HEK293T (cell line): ENCODE measurements at regions not wholly inside any gene's neighbourhood (a gene's known extent, or its start where the extent isn't known, plus 50 kb on each side); places are given as distances from the start of the nearest gene placed in this dataset.
"Not testable (repeated sequence)": the region's sequence is repeated elsewhere in the genome, so short reads cannot be mapped to it uniquely, and the experiment has no call there.

Experiments used
- CTCF ChIA-PET: fragments of 350-600 bp; formaldehyde crosslinking; extraction: SDS; loops from one replicate; lab custom pipeline; 2021; ENCODE audit warnings: antibody characterized with exemption, inconsistent platforms; lab: Yijun Ruan, JAX
- POLR2A ChIA-PET: fragments of 350-600 bp; formaldehyde crosslinking; extraction: SDS; loops from one replicate; lab custom pipeline; 2020; ENCODE audit warnings: antibody characterized with exemption, inconsistent platforms; lab: Yijun Ruan, JAX
- DNase-seq: peaks from one replicate; pipeline ENCODE4 v3.0.0; 2012; ENCODE audit warnings: mixed read lengths; ENCODE audit errors: extremely low spot score
- ARNT ChIP-seq: fragments of 450-650 bp; IDR thresholded peaks from 2 replicates; pipeline ENCODE4 v1.6.1; 2017; ENCODE audit warnings: mild to moderate bottlenecking
- BHLHE40 ChIP-seq: fragments of 450-650 bp; IDR thresholded peaks from 2 replicates; pipeline ENCODE4 v1.6.1; 2016; ENCODE audit warnings: mild to moderate bottlenecking, moderate library complexity, borderline replicate concordance
- CTBP1 ChIP-seq: fragments of 450-650 bp; IDR thresholded peaks from 2 replicates; pipeline ENCODE4 v1.6.1; 2016; ENCODE audit warnings: borderline replicate concordance
- ELF4 ChIP-seq: fragments of 450-650 bp; IDR thresholded peaks from 2 replicates; pipeline ENCODE4 v1.6.1; 2017; ENCODE audit warnings: antibody characterized with exemption
- FOXA1 ChIP-seq: fragments of 450-650 bp; IDR thresholded peaks from 2 replicates; pipeline ENCODE4 v1.6.1; 2016; ENCODE audit warnings: mild to moderate bottlenecking
- FOXK2 ChIP-seq: fragments of 450-650 bp; IDR thresholded peaks from 2 replicates; pipeline ENCODE4 v1.6.1; 2016; ENCODE audit warnings: mild to moderate bottlenecking
- FOXM1 ChIP-seq: fragments of 450-650 bp; IDR thresholded peaks from 2 replicates; pipeline ENCODE4 v1.6.1; 2017; ENCODE audit warnings: mild to moderate bottlenecking, borderline replicate concordance
- HDGF ChIP-seq: fragments of 450-650 bp; IDR thresholded peaks from 2 replicates; pipeline ENCODE4 v1.6.1; 2017; ENCODE audit warnings: antibody characterized with exemption, borderline replicate concordance
- L3MBTL2 ChIP-seq: fragments of 450-650 bp; conservative IDR thresholded peaks from 2 replicates; pipeline ENCODE4 v1.6.1; 2016; ENCODE audit warnings: mild to moderate bottlenecking
- LEF1 ChIP-seq: fragments of 450-650 bp; IDR thresholded peaks from 2 replicates; pipeline ENCODE4 v1.6.1; 2017; ENCODE audit warnings: mild to moderate bottlenecking, borderline replicate concordance
- NFRKB ChIP-seq: fragments of 450-650 bp; IDR thresholded peaks from 2 replicates; pipeline ENCODE4 v1.6.1; 2016; ENCODE audit warnings: mild to moderate bottlenecking, moderate library complexity
- SP1 ChIP-seq: fragments of 450-650 bp; IDR thresholded peaks from 2 replicates; pipeline ENCODE4 v1.6.1; 2017
- SUZ12 ChIP-seq: fragments of 450-650 bp; IDR thresholded peaks from 2 replicates; pipeline ENCODE4 v1.6.1; 2016; ENCODE audit warnings: mild to moderate bottlenecking
- TARDBP ChIP-seq: fragments of 450-650 bp; IDR thresholded peaks from 2 replicates; pipeline ENCODE4 v1.6.1; 2016
- ZNF384 ChIP-seq: fragments of 450-650 bp; IDR thresholded peaks from 2 replicates; pipeline ENCODE4 v1.6.1; 2016
- TF ChIP-seq, protein P1 (sequence below): fragments of 450-650 bp; IDR thresholded peaks from 2 replicates; pipeline ENCODE4 v1.6.1; 2016

DNA sequence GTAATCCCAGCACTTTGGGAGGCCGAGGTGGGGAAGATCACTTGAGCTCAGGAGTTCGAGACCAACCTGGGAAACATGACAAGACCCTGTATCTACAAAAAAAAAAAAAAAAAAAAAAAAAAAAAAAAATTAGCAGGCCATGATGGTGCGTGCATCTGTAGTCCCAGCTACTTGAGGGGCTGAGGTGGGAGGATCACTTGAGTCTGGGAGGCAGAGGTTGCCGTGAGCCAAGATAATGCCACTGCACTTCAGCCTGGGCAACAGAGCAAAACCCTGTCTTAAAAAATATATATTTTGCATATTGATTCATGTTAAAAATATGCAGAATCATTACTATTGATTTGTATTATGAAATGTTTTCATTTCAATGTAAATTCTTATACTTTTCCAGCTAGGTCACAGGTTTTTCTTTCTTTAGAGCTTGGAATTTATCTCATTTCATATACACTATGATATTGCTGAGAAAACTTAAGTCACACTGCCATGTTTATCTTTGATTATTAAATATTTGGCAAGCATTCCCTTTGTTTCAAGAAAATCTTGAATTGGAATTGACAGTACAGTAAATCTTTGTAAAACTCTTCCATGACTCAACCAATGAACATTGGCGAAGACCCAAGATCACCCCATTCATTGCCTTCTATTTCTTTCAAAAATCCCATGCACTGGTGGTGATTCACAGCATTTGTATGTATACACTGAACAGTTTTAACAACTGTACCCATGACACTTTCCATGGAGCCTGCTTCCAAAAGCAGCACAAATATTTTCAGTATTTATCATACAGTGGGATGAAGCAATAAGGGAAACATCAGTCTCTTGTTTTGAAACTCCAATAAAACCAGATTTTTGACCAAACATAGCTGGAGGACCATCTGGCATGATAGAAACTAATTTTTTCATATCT, 83.5 kb upstream of the TNRC6A start:
- POLR2A ChIA-PET, result interaction anchor here (1.0 kb wide), 1 partner anchor 36 kb away, joined by 3 read pairs; no protein-coding TSS in a partner anchor
- CTCF ChIA-PET, result no interaction called here
- DNase-seq, result no peak
- TF ChIP-seq HDGF (no peak), FOXM1 (no peak), ARNT (no peak), BHLHE40 (no peak), SP1 (no peak), SUZ12 (no peak), L3MBTL2 (no peak), CTBP1 (no peak), LEF1 (no peak)
- TF ChIP-seq, protein P1, sequence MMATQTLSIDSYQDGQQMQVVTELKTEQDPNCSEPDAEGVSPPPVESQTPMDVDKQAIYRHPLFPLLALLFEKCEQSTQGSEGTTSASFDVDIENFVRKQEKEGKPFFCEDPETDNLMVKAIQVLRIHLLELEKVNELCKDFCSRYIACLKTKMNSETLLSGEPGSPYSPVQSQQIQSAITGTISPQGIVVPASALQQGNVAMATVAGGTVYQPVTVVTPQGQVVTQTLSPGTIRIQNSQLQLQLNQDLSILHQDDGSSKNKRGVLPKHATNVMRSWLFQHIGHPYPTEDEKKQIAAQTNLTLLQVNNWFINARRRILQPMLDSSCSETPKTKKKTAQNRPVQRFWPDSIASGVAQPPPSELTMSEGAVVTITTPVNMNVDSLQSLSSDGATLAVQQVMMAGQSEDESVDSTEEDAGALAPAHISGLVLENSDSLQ, result no peak

DNA sequence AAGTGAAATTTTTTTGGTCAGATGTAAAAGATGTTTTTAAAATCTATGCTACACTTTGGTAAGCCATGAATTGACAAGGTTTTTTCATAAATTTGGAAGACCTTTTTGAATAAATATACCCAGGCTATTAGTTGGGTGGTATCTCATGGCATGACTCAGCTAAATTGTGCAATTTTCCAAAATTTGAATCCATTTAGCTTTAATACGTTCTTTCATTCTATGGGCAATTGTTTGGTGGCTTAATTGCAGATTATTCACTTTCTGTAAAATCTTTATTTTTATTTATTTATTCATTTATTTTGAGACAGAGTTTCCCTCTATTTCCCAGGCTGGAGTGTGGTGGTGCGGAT, 82.8 kb upstream of the TNRC6A start:
- ChIA-PET CTCF (no interaction called here), POLR2A (interaction anchor here (1.0 kb wide), 1 partner anchor 37 kb away, joined by 3 read pairs; no protein-coding TSS in a partner anchor)
- TF ChIP-seq ELF4 (no peak), HDGF (no peak)
- DNase-seq, result no peak

DNA sequence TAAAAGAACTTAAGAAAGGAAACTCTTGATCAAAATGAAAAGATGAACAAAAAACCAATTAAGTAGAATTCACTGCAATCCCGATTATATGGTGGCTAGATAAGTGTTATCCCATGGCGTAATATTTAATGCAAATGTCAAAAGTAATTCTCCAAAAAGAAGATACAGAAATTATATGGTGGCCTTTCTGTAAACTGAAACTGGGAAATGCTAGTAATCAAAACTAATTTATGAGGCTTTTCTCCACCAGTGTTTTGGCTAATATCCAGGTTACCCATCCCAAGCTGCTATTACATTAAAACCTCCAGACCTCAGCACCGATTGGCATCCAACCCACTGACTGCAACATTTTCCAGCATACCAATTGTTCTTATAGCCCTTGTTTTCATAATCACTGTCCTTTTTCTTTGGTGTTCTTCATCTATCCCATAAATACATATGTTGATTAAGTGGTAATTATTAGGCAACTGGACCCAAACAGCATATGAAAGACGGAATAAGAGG, 77.2 kb upstream of the TNRC6A start:
- POLR2A ChIA-PET, result no interaction called here
- DNase-seq, result no peak
- TF ChIP-seq TARDBP (no peak), SUZ12 (no peak), BHLHE40 (no peak), FOXA1 (no peak), FOXK2 (no peak), ARNT (no peak), ELF4 (no peak)
- CTCF ChIA-PET, result no interaction called here

DNA sequence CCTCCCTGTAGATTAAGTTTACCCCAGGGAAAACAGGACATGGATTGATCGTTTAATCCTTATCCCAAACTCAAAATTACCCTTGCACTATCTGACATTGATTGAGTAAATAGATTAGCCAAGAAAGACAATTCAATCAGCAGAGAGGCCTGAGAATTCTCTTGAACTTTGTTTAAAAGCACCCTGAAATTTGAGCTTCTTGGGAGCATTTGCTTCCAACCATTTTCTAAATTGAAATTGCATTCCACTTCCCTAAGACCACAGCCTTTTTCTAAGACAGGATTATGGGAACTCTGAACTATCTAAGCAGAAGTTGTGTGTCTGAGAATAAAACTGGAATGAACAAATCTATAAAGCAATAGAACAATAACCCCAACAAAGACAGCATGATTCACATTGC, 76.6 kb upstream of the TNRC6A start:
- ChIA-PET CTCF (no interaction called here), POLR2A (no interaction called here)
- DNase-seq, result no peak
- TF ChIP-seq LEF1 (no peak), HDGF (no peak), FOXK2 (no peak), SP1 (no peak), TARDBP (no peak), FOXA1 (no peak), BHLHE40 (no peak), ARNT (no peak), NFRKB (no peak), SUZ12 (no peak), FOXM1 (no peak), ZNF384 (no peak), CTBP1 (no peak), ELF4 (no peak), L3MBTL2 (no peak)
- TF ChIP-seq, protein P1, result no peak

DNA sequence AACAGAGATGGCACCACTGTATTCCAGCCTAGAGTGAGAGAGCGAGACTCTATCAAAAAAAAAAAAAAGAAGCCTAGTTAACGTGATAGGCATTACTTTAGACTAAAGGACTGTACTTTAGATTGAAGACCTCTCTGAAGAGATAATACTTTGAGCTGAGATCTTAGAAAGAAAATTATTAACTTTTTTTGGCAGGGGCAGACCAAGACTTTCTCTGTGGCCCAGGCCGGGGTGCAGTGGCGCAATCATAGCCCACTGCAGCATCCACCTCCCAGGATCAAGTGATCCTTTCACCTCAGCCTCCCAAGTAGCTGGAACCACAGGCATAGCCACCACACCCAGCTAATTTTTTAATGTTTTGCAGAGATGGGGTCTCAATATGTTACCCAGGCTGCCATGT, 75.7 kb upstream of the TNRC6A start:
- ChIA-PET CTCF (no interaction called here), POLR2A (no interaction called here)
- DNase-seq, result no peak
- TF ChIP-seq NFRKB (no peak), FOXM1 (no peak), L3MBTL2 (no peak), ELF4 (no peak), FOXA1 (no peak), BHLHE40 (no peak)

DNA sequence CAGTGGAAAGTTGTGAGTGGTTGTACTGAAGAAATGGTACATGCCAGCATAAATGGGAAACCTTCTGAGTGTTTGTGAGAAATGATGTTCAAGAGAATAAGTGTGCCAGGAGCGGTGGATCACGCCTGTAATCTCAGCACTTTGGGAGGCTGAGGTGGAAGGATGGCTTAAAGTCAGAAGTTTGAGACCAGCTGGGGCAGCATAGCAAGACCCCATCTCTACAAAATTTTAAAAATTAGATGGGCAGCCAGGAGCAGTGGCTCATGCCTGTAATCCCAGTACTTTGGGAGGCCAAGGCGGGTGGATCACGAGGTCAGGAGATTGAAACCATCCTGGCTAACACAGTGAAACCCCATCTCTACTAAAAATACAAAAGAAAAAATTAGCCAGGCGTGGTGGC, 63.5 kb upstream of the TNRC6A start:
- DNase-seq, POLR2A ChIA-PET, CTCF ChIA-PET: not testable (repeated sequence)

DNA sequence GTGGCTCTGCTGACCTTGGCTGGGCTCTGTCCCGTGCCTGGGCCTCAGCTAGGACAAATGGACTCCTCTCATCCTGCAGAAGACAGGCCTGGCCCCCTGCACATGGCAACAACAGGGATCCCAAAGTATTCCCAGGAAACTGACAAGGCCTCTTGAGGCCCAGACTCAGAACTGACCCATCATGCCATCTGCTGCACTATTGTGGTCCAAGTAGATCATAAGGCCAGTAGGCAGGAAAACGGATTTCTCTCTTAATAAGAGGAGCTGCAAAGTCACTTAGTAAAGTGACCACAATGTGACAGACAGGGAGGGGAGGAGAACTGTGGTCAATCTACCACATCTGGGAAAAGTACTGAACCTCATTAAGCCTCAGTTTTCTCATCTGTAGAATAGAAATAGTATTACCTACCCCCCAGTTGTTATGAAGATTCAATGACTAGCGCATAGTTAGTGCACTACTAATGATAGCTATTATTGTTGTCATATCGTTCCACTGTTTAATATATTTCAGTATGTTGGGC, 62.1 kb upstream of the TNRC6A start:
- POLR2A ChIA-PET, result no interaction called here
- DNase-seq, result no peak
- CTCF ChIA-PET, result no interaction called here
- no peak for TF ChIP-seq FOXK2
- TF ChIP-seq NFRKB, result no peak
- no peak for TF ChIP-seq FOXA1
- TF ChIP-seq SUZ12, result no peak
- no peak for TF ChIP-seq LEF1
- no peak for TF ChIP-seq CTBP1
- TF ChIP-seq L3MBTL2, result no peak
- TF ChIP-seq ARNT, result no peak
- TF ChIP-seq TARDBP, result no peak
- TF ChIP-seq ZNF384, result no peak
- no peak for TF ChIP-seq FOXM1
- TF ChIP-seq, protein P1, result no peak
- TF ChIP-seq ELF4, result no peak
- TF ChIP-seq SP1, result no peak
- TF ChIP-seq HDGF, result no peak
